Activated T-helper 2 cell treated with anti-CD3 and anti-CD28 coated beads, Interferon-gamma antibody, Interleukin-2, Interleukin-4, amounts not matched to agents 10 μg/mL and 5 μg/mL and 100 μg/mL, durations not matched to agents 14 hours and 24 hours and 36 hours (primary cell): ENCODE measurements at regions not wholly inside any gene's neighbourhood (a gene's known extent, or its start where the extent isn't known, plus 50 kb on each side); places are given as distances from the start of the nearest gene placed in this dataset.

Source experiments
- DNase-seq: peaks from one replicate; pipeline ENCODE4 v3.0.0; 2021; ENCODE audit warnings: low spot score
- H3K27ac Mint-ChIP-seq: one replicate; pipeline ENCODE4 v1.8.0; 2021; ENCODE audit warnings: mixed read lengths
- H3K27me3 Mint-ChIP-seq: one replicate; pipeline ENCODE4 v1.8.0; 2021; ENCODE audit warnings: low read depth, mixed read lengths
- H3K36me3 Mint-ChIP-seq: one replicate; pipeline ENCODE4 v1.8.0; 2021; ENCODE audit warnings: low read depth, mixed read lengths
- H3K4me1 Mint-ChIP-seq: one replicate; pipeline ENCODE4 v1.8.0; 2021; ENCODE audit warnings: low read depth, mixed read lengths
- H3K4me3 Mint-ChIP-seq: one replicate; pipeline ENCODE4 v1.8.0; 2021; ENCODE audit warnings: low read depth, mild to moderate bottlenecking, moderate library complexity, mixed read lengths
- H3K9me3 Mint-ChIP-seq: one replicate; pipeline ENCODE4 v1.8.0; 2021; ENCODE audit warnings: mixed read lengths
- intact Hi-C: fragments of 100-400 bp; cut with micrococcal nuclease; formaldehyde crosslinking; loops from one replicate; pipeline ENCODE4 v1.15.1; 2023

GRCh38 chr18:24740829-24741228 lies 280.4 kb downstream of the HRH4 start:
- Mint-ChIP-seq H3K4me1 (no peaks in the 10 kb centered on the region), H3K27me3 (no peaks in the 10 kb centered on the region), H3K36me3 (no peaks in the 10 kb centered on the region), H3K9me3 (no peaks in the 10 kb centered on the region), H3K27ac (no peak overlapping the region), H3K4me3 (no peak overlapping the region)
- DNase-seq, result no peak
- intact Hi-C loops, result no loop called here

- H3K36me3 Mint-ChIP-seq, result no peaks in the 10 kb centered on the region
- DNase-seq, result no peak
- H3K9me3 Mint-ChIP-seq, result no peaks in the 10 kb centered on the region
- no peak overlapping the region for H3K27ac Mint-ChIP-seq
- intact Hi-C loops, result no loop called here
- H3K4me3 Mint-ChIP-seq, result no peak overlapping the region
- H3K4me1 Mint-ChIP-seq, result no peaks in the 10 kb centered on the region
- H3K27me3 Mint-ChIP-seq, result no peaks in the 10 kb centered on the region
These were observed 280.9 kb downstream of the HRH4 start for GRCh38 chr18:24741321-24741720.

- Mint-ChIP-seq H3K27ac (no peak overlapping the region), H3K9me3 (no peaks in the 10 kb centered on the region), H3K36me3 (no peaks in the 10 kb centered on the region), H3K4me3 (no peak overlapping the region), H3K27me3 (no peaks in the 10 kb centered on the region), H3K4me1 (no peaks in the 10 kb centered on the region)
- no peak for DNase-seq
- intact Hi-C loops, result no loop called here
These were observed 281.7 kb downstream of the HRH4 start for GRCh38 chr18:24741965-24742724.

- Mint-ChIP-seq H3K27me3 (no peaks in the 10 kb centered on the region), H3K27ac (no peak overlapping the region), H3K4me3 (no peak overlapping the region), H3K36me3 (no peaks in the 10 kb centered on the region), H3K9me3 (no peaks in the 10 kb centered on the region), H3K4me1 (no peaks in the 10 kb centered on the region)
- intact Hi-C loops, result no loop called here
- DNase-seq, result no peak
These were observed 294.3 kb downstream of the HRH4 start for GRCh38 chr18:24754583-24755253.

GRCh38 chr18:24756385-24756784 lies 295.9 kb downstream of the HRH4 start:
- no peaks in the 10 kb centered on the region for H3K36me3 Mint-ChIP-seq
- no peaks in the 10 kb centered on the region for H3K9me3 Mint-ChIP-seq
- no peak overlapping the region for H3K27ac Mint-ChIP-seq
- intact Hi-C loops, result no loop called here
- no peaks in the 10 kb centered on the region for H3K4me1 Mint-ChIP-seq
- H3K4me3 Mint-ChIP-seq, result no peak overlapping the region
- H3K27me3 Mint-ChIP-seq, result no peaks in the 10 kb centered on the region
- DNase-seq, result no peak

- H3K4me3 Mint-ChIP-seq, result no peak overlapping the region
- H3K9me3 Mint-ChIP-seq, result peaks cover 4% of the 10 kb centered on the region
- no peaks in the 10 kb centered on the region for H3K4me1 Mint-ChIP-seq
- no peak for DNase-seq
- no peak overlapping the region for H3K27ac Mint-ChIP-seq
- intact Hi-C loops, result no loop called here
- no peaks in the 10 kb centered on the region for H3K27me3 Mint-ChIP-seq
- H3K36me3 Mint-ChIP-seq, result no peaks in the 10 kb centered on the region
These were observed 296.7 kb downstream of the HRH4 start for GRCh38 chr18:24757134-24757533.

GRCh38 chr18:24761765-24762164 lies 301.3 kb downstream of the HRH4 start:
- Mint-ChIP-seq H3K9me3 (peaks cover 4% of the 10 kb centered on the region), H3K27ac (no peak overlapping the region), H3K4me3 (no peak overlapping the region), H3K4me1 (no peaks in the 10 kb centered on the region), H3K36me3 (no peaks in the 10 kb centered on the region), H3K27me3 (no peaks in the 10 kb centered on the region)
- no peak for DNase-seq
- intact Hi-C loops, result no loop called here

GRCh38 chr18:24762511-24762910 lies 302.1 kb downstream of the HRH4 start:
- Mint-ChIP-seq H3K9me3 (peaks cover 4% of the 10 kb centered on the region), H3K4me1 (no peaks in the 10 kb centered on the region), H3K27ac (no peak overlapping the region), H3K4me3 (no peak overlapping the region), H3K27me3 (no peaks in the 10 kb centered on the region), H3K36me3 (no peaks in the 10 kb centered on the region)
- intact Hi-C loops, result no loop called here
- DNase-seq, result no peak

GRCh38 chr18:24763765-24764513 lies 303.5 kb downstream of the HRH4 start:
- Mint-ChIP-seq H3K4me1 (no peaks in the 10 kb centered on the region), H3K27me3 (no peaks in the 10 kb centered on the region), H3K9me3 (peaks cover 4% of the 10 kb centered on the region), H3K4me3 (no peak overlapping the region), H3K27ac (no peak overlapping the region), H3K36me3 (no peaks in the 10 kb centered on the region)
- intact Hi-C loops, result no loop called here
- DNase-seq, result no peak

- Mint-ChIP-seq H3K9me3 (peaks cover 4% of the 10 kb centered on the region), H3K4me3 (no peak overlapping the region), H3K27me3 (no peaks in the 10 kb centered on the region), H3K4me1 (no peaks in the 10 kb centered on the region), H3K36me3 (no peaks in the 10 kb centered on the region), H3K27ac (no peak overlapping the region)
- intact Hi-C loops, result no loop called here
- no peak for DNase-seq
These were observed 304.3 kb downstream of the HRH4 start for GRCh38 chr18:24764766-24765165.

GRCh38 chr18:24766376-24766775 lies 305.9 kb downstream of the HRH4 start:
- no peaks in the 10 kb centered on the region for H3K27me3 Mint-ChIP-seq

GRCh38 chr18:24770311-24771024 lies 310.0 kb downstream of the HRH4 start:
- no peak for DNase-seq
- no peak overlapping the region for H3K27ac Mint-ChIP-seq
- intact Hi-C loops, result no loop called here
- no peaks in the 10 kb centered on the region for H3K9me3 Mint-ChIP-seq
- no peaks in the 10 kb centered on the region for H3K36me3 Mint-ChIP-seq
- H3K4me3 Mint-ChIP-seq, result no peak overlapping the region
- no peaks in the 10 kb centered on the region for H3K4me1 Mint-ChIP-seq
- no peaks in the 10 kb centered on the region for H3K27me3 Mint-ChIP-seq

More at GRCh38 chr18:24766376-24766775, 305.9 kb downstream of the HRH4 start:
- H3K4me3 Mint-ChIP-seq, result no peak overlapping the region
- no peaks in the 10 kb centered on the region for H3K36me3 Mint-ChIP-seq
- intact Hi-C loops, result no loop called here
- peaks cover 4% of the 10 kb centered on the region for H3K9me3 Mint-ChIP-seq
- H3K27ac Mint-ChIP-seq, result no peak overlapping the region
- no peak for DNase-seq
- no peaks in the 10 kb centered on the region for H3K4me1 Mint-ChIP-seq
